SK-N-SH treated with all-trans-retinoic acid at 6 μM for 48 hours (cell line): ENCODE measurements at regions not wholly inside any gene's neighbourhood (a gene's known extent, or its start where the extent isn't known, plus 50 kb on each side); places are given as distances from the start of the nearest gene placed in this dataset.
A peak's percentile ranks its signal among the peaks of the same experiment; 100 is the strongest.
"Not testable (repeated sequence)": the region's sequence is repeated elsewhere in the genome, so short reads cannot be mapped to it uniquely, and the experiment has no call there.

Experiments
- ATAC-seq: fragments of 200-7000 bp; cut with Tn5 transposase; 3 replicates; pipeline ENCODE4 v1.9.1; 2020; ENCODE audit warnings: mild to moderate bottlenecking, moderate library complexity
- ARNTL ChIP-seq: fragments of 450-650 bp; formaldehyde crosslinking; IDR thresholded peaks from 2 replicates; pipeline ENCODE4 v1.5.0; 2020; ENCODE audit warnings: low read depth, mild to moderate bottlenecking, moderate library complexity, borderline replicate concordance
- BACH2 ChIP-seq: fragments of 250-450 bp; sonication (Bioruptor Pico); IDR thresholded peaks from 2 replicates; pipeline ENCODE4 v1.9.0; 2021; ENCODE audit warnings: mild to moderate bottlenecking, borderline replicate concordance
- CSDC2 ChIP-seq: fragments of 250-450 bp; sonication (Bioruptor Pico); IDR thresholded peaks from 2 replicates; pipeline ENCODE4 v1.5.0; 2020; ENCODE audit warnings: mild to moderate bottlenecking, moderate library complexity
- CSRNP3 ChIP-seq: fragments of 250-450 bp; sonication (Bioruptor Pico); IDR thresholded peaks from 2 replicates; pipeline ENCODE4 v1.5.1; 2021; ENCODE audit warnings: mild to moderate bottlenecking, moderate library complexity
- ESRRG ChIP-seq: fragments of 250-450 bp; sonication (Bioruptor Pico); IDR thresholded peaks from 2 replicates; pipeline ENCODE4 v1.6.1; 2021; ENCODE audit warnings: mild to moderate bottlenecking
- GLIS3 ChIP-seq: fragments of 250-450 bp; sonication (Bioruptor Pico); IDR thresholded peaks from 2 replicates; pipeline ENCODE4 v1.5.0; 2020; ENCODE audit warnings: mild to moderate bottlenecking, moderate library complexity
- ISL1 ChIP-seq: fragments of 250-450 bp; sonication (Bioruptor Pico); IDR thresholded peaks from 2 replicates; pipeline ENCODE4 v2.1.2; 2022; ENCODE audit warnings: mild to moderate bottlenecking, moderate library complexity
- POU6F1 ChIP-seq: fragments of 250-450 bp; sonication (Bioruptor Pico); IDR thresholded peaks from 2 replicates; pipeline ENCODE4 v1.8.0; 2021; ENCODE audit warnings: low read depth, mild to moderate bottlenecking, moderate library complexity, borderline replicate concordance
- PPARA ChIP-seq: fragments of 250-450 bp; sonication (Bioruptor Pico); IDR thresholded peaks from 2 replicates; pipeline ENCODE4 v1.5.0; 2020; ENCODE audit warnings: mild to moderate bottlenecking, borderline replicate concordance
- RARB ChIP-seq: fragments of 250-450 bp; sonication (Bioruptor Pico); IDR thresholded peaks from 2 replicates; pipeline ENCODE4 v1.8.0; 2021; ENCODE audit warnings: mild to moderate bottlenecking, moderate library complexity
- SNAI2 ChIP-seq: fragments of 250-450 bp; sonication (Bioruptor Pico); IDR thresholded peaks from 2 replicates; pipeline ENCODE4 v1.5.0; 2020; ENCODE audit warnings: mild to moderate bottlenecking, moderate library complexity
- TCF4 ChIP-seq: fragments of 250-450 bp; sonication (Bioruptor Pico); IDR thresholded peaks from 2 replicates; pipeline ENCODE4 v1.8.0; 2021; ENCODE audit warnings: mild to moderate bottlenecking, moderate library complexity, borderline replicate concordance
- TOX ChIP-seq: fragments of 250-450 bp; sonication (Bioruptor Pico); IDR thresholded peaks from 2 replicates; pipeline ENCODE4 v1.8.0; 2021; ENCODE audit warnings: mild to moderate bottlenecking, moderate library complexity, borderline replicate concordance
- TSHZ2 ChIP-seq: fragments of 250-450 bp; sonication (Bioruptor Pico); IDR thresholded peaks from 2 replicates; pipeline ENCODE4 v1.5.0; 2020; ENCODE audit warnings: mild to moderate bottlenecking, moderate library complexity
- ZC3H10 ChIP-seq: fragments of 250-450 bp; sonication (Bioruptor Pico); IDR thresholded peaks from 2 replicates; pipeline ENCODE4 v1.5.1; 2021; ENCODE audit warnings: mild to moderate bottlenecking, moderate library complexity
- ZFP3 ChIP-seq: fragments of 250-450 bp; sonication (Bioruptor Pico); IDR thresholded peaks from 2 replicates; pipeline ENCODE4 v1.5.0; 2020; ENCODE audit warnings: mild to moderate bottlenecking, moderate library complexity
- ZFP30 ChIP-seq: fragments of 450-650 bp; formaldehyde crosslinking; IDR thresholded peaks from 2 replicates; pipeline ENCODE4 v1.5.0; 2022; ENCODE audit warnings: mild to moderate bottlenecking, moderate library complexity
- ZNF565 ChIP-seq: fragments of 450-650 bp; formaldehyde crosslinking; conservative IDR thresholded peaks from 2 replicates; pipeline ENCODE4 v1.5.0; 2020; ENCODE audit warnings: low read depth, mild to moderate bottlenecking, moderate library complexity
- ZNF70 ChIP-seq: fragments of 450-650 bp; formaldehyde crosslinking; IDR thresholded peaks from 2 replicates; pipeline ENCODE4 v1.5.0; 2020; ENCODE audit warnings: mild to moderate bottlenecking, moderate library complexity
- ZNF8 ChIP-seq: fragments of 450-650 bp; formaldehyde crosslinking; IDR thresholded peaks from 2 replicates; pipeline ENCODE4 v1.5.0; 2020; ENCODE audit warnings: mild to moderate bottlenecking, moderate library complexity
- TF ChIP-seq, protein P1 (sequence below): fragments of 250-450 bp; sonication (Bioruptor Pico); IDR thresholded peaks from 2 replicates; pipeline ENCODE4 v1.8.0; 2020; ENCODE audit warnings: mild to moderate bottlenecking, moderate library complexity, borderline replicate concordance
- TF ChIP-seq, protein P2 (sequence below): fragments of 250-450 bp; sonication (Bioruptor Pico); IDR thresholded peaks from 2 replicates; pipeline ENCODE4 v1.5.1; 2020; ENCODE audit warnings: low read depth, mild to moderate bottlenecking, moderate library complexity

DNA sequence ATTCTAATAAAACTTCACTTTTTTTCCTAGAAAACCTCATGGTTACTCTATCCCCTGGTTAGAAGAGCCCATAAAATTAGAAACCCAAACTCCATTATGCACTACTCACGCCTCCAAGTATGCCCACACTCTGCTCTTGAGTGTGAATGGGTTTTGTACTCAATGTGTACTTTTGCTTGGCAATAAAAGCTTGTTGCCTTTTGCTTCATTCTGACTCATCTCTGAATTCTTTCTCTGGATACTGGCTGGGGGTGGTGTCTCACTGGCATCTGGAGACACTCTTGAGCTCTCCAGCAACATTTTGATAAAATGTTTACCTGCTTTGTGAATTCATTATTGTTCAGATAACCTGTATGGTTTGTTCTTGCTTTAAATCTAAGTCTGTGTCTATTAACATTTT is 963.3 kb downstream of the TRAM1L1 start:
- no peak for TF ChIP-seq TSHZ2 (CRISPR knock-in tag)
- TF ChIP-seq, protein P1, sequence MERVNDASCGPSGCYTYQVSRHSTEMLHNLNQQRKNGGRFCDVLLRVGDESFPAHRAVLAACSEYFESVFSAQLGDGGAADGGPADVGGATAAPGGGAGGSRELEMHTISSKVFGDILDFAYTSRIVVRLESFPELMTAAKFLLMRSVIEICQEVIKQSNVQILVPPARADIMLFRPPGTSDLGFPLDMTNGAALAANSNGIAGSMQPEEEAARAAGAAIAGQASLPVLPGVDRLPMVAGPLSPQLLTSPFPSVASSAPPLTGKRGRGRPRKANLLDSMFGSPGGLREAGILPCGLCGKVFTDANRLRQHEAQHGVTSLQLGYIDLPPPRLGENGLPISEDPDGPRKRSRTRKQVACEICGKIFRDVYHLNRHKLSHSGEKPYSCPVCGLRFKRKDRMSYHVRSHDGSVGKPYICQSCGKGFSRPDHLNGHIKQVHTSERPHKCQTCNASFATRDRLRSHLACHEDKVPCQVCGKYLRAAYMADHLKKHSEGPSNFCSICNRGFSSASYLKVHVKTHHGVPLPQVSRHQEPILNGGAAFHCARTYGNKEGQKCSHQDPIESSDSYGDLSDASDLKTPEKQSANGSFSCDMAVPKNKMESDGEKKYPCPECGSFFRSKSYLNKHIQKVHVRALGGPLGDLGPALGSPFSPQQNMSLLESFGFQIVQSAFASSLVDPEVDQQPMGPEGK = no peak
- no peak for TF ChIP-seq ZFP30 (CRISPR knock-in tag)
- TF ChIP-seq ZNF8 (CRISPR knock-in tag) = no peak
- TF ChIP-seq, protein P2, sequence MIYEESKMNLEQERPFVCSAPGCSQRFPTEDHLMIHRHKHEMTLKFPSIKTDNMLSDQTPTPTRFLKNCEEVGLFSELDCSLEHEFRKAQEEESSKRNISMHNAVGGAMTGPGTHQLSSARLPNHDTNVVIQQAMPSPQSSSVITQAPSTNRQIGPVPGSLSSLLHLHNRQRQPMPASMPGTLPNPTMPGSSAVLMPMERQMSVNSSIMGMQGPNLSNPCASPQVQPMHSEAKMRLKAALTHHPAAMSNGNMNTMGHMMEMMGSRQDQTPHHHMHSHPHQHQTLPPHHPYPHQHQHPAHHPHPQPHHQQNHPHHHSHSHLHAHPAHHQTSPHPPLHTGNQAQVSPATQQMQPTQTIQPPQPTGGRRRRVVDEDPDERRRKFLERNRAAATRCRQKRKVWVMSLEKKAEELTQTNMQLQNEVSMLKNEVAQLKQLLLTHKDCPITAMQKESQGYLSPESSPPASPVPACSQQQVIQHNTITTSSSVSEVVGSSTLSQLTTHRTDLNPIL (CRISPR knock-in tag) = no peak
- no peak for TF ChIP-seq BACH2 (CRISPR knock-in tag)
- TF ChIP-seq TCF4 (CRISPR knock-in tag) = no peak
- TF ChIP-seq SNAI2 (CRISPR knock-in tag) = no peak
- TF ChIP-seq PPARA (CRISPR knock-in tag) = no peak
- TF ChIP-seq ZC3H10 (CRISPR knock-in tag) = no peak
- no peak for TF ChIP-seq TOX
- no peak for TF ChIP-seq ZFP3 (CRISPR knock-in tag)
- TF ChIP-seq ISL1 (CRISPR knock-in tag) = no peak
- no peak for TF ChIP-seq ZNF70 (CRISPR knock-in tag)
- TF ChIP-seq RARB (CRISPR knock-in tag) = no peak
- TF ChIP-seq ARNTL (CRISPR knock-in tag) = no peak
- TF ChIP-seq, all 23 proteins: peak for 0
- ATAC-seq = peak; percentile 42; the same call in 1 of the 3 replicates

GRCh38 chr4:116118221-116118620 is 967.2 kb downstream of the TRAM1L1 start:
- TF ChIP-seq ZNF70 (CRISPR knock-in tag) (no peak), GLIS3 (no peak)
- no peak for ATAC-seq

DNA sequence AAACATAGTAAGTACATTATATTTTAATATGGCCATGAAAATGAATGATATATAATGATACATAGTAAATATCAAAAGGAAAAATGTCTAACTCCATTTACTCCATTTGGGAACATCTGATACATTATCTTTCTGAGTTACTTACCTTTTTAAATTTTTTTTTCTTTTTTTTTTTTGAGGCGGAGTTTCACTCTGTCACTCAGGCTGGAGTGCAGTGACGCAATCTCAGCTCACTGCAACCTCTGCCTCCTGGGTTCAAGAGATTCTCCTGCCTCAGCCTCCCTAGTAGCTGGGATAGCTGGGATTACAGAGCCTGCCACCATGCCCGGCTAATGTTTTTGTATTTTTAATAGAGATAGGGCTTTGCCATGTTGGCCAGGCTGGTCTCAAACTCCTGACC is 972.5 kb downstream of the TRAM1L1 start:
- not testable (repeated sequence) for ATAC-seq

- ATAC-seq = no peak
Measured at GRCh38 chr4:116110713-116111112, 974.7 kb downstream of the TRAM1L1 start.

More at GRCh38 chr4:116110713-116111112, 974.7 kb downstream of the TRAM1L1 start:
- TF ChIP-seq ZFP30 (CRISPR knock-in tag) (no peak), TOX (no peak), TCF4 (CRISPR knock-in tag) (no peak), RARB (CRISPR knock-in tag) (no peak), CSRNP3 (CRISPR knock-in tag) (no peak), CSDC2 (no peak), ZNF70 (CRISPR knock-in tag) (no peak), GLIS3 (no peak), ISL1 (CRISPR knock-in tag) (no peak), BACH2 (CRISPR knock-in tag) (no peak), ARNTL (CRISPR knock-in tag) (no peak), ZNF565 (CRISPR knock-in tag) (no peak), ESRRG (no peak), ZNF8 (CRISPR knock-in tag) (no peak), TSHZ2 (CRISPR knock-in tag) (no peak), POU6F1 (CRISPR knock-in tag) (no peak), SNAI2 (CRISPR knock-in tag) (no peak), PPARA (CRISPR knock-in tag) (no peak)
- TF ChIP-seq, protein P1 = no peak
